Left ventricle myocardium inferior (tissue), 1 donor: ENCODE measurements at regions not wholly inside any gene's neighbourhood (a gene's known extent, or its start where the extent isn't known, plus 50 kb on each side); places are given as distances from the start of the nearest gene placed in this dataset.

ENCODE experiments used
- DNase-seq: peaks from one replicate; pipeline ENCODE4 v3.0.0-alpha.2; 2020
- H3K27ac ChIP-seq: fragments of 200-600 bp; replicated peaks from 2 replicates; pipeline ENCODE4 v1.8.0; 2021
- H3K27me3 ChIP-seq: fragments of 200-600 bp; 2 replicates; pipeline ENCODE4 v1.8.0; 2021; ENCODE audit warnings: low read depth
- H3K36me3 ChIP-seq: fragments of 200-600 bp; 2 replicates; pipeline ENCODE4 v1.8.0; 2021
- H3K4me1 ChIP-seq: fragments of 200-600 bp; 2 replicates; pipeline ENCODE4 v1.8.0; 2021
- H3K4me3 ChIP-seq: fragments of 200-600 bp; 2 replicates; pipeline ENCODE4 v1.8.0; 2021; ENCODE audit warnings: mild to moderate bottlenecking, moderate library complexity
- H3K9me3 ChIP-seq: fragments of 200-600 bp; replicated peaks from 2 replicates; pipeline ENCODE4 v1.8.0; 2021
- CTCF ChIP-seq: fragments of 200-600 bp; IDR thresholded peaks from 2 replicates; pipeline ENCODE4 v1.8.0; 2021; ENCODE audit warnings: antibody characterized with exemption, mild to moderate bottlenecking, borderline replicate concordance
- intact Hi-C: fragments of 100-400 bp; cut with micrococcal nuclease; formaldehyde crosslinking; loops from one replicate; pipeline ENCODE4 v1.11.0; 2022
- donor health status: DM: no; HTN: yes; CAD: no; lungs with severe emphysema.

- Histone ChIP-seq H3K9me3 (peaks cover 6% of the 10 kb centered on the region), H3K27ac (no peak overlapping the region), H3K4me1 (no peaks in the 10 kb centered on the region), H3K4me3 (no peak overlapping the region), H3K27me3 (peaks cover 53% of the 10 kb centered on the region), H3K36me3 (no peaks in the 10 kb centered on the region)
- no peak for TF ChIP-seq CTCF
- intact Hi-C loops = no loop called here
- DNase-seq = no peak
Measured at GRCh38 chr5:77943851-77944250, 167.7 kb upstream of the TBCA start.

GRCh38 chr5:77942578-77943239, 166.6 kb upstream of the TBCA start:
- Histone ChIP-seq H3K4me1 (no peaks in the 10 kb centered on the region), H3K4me3 (no peak overlapping the region), H3K27ac (no peak overlapping the region), H3K36me3 (no peaks in the 10 kb centered on the region), H3K9me3 (peaks cover 6% of the 10 kb centered on the region), H3K27me3 (peaks cover 55% of the 10 kb centered on the region)
- TF ChIP-seq CTCF = no peak
- DNase-seq = no peak
- intact Hi-C loops = no loop called here

- Histone ChIP-seq H3K9me3 (peaks cover 6% of the 10 kb centered on the region), H3K36me3 (no peaks in the 10 kb centered on the region), H3K27me3 (peaks cover 66% of the 10 kb centered on the region), H3K4me1 (no peaks in the 10 kb centered on the region), H3K4me3 (no peak overlapping the region), H3K27ac (no peak overlapping the region)
- no peak for DNase-seq
- intact Hi-C loops = no loop called here
- TF ChIP-seq CTCF = no peak
Measured at GRCh38 chr5:77937015-77937908, 161.1 kb upstream of the TBCA start.

GRCh38 chr5:77936365-77936693, 160.2 kb upstream of the TBCA start:
- DNase-seq = no peak
- no peak overlapping the region for H3K4me3 ChIP-seq
- H3K9me3 ChIP-seq = peaks cover 6% of the 10 kb centered on the region
- peaks cover 60% of the 10 kb centered on the region for H3K27me3 ChIP-seq
- intact Hi-C loops = no loop called here
- no peaks in the 10 kb centered on the region for H3K36me3 ChIP-seq
- TF ChIP-seq CTCF = no peak
- no peaks in the 10 kb centered on the region for H3K4me1 ChIP-seq
- H3K27ac ChIP-seq = no peak overlapping the region

- no peak for DNase-seq
- Histone ChIP-seq H3K4me3 (no peak overlapping the region), H3K9me3 (peaks cover 6% of the 10 kb centered on the region), H3K4me1 (no peaks in the 10 kb centered on the region), H3K36me3 (no peaks in the 10 kb centered on the region), H3K27me3 (peaks cover 59% of the 10 kb centered on the region), H3K27ac (no peak overlapping the region)
- intact Hi-C loops = no loop called here
- TF ChIP-seq CTCF = no peak
Measured at GRCh38 chr5:77935506-77936364, 159.6 kb upstream of the TBCA start.
